ENCODE measurements at regions not wholly inside any gene's neighbourhood (a gene's known extent, or its start where the extent isn't known, plus 50 kb on each side); places are given as distances from the start of the nearest gene placed in this dataset.

DNA sequence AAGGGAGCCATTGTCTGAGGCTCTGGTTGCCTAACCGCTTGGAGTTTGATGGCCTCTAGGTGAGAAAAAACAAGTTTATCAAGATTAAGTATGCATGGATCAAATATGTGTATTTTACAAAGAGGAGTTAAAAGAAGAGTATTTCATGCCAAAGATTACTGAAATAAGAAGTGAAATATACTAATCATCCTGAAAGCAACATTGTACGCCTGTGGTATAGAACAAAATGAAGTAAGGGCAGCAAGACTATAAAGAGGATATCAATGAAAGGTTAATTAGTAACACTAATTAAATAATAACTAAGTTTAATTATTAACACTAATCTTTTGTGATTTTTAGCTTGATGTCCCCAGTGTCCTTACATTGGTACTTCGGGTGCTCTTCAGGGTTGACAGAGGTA, 276.7 kb downstream of the CALCRL start:
- TF ChIP-seq, protein P1, sequence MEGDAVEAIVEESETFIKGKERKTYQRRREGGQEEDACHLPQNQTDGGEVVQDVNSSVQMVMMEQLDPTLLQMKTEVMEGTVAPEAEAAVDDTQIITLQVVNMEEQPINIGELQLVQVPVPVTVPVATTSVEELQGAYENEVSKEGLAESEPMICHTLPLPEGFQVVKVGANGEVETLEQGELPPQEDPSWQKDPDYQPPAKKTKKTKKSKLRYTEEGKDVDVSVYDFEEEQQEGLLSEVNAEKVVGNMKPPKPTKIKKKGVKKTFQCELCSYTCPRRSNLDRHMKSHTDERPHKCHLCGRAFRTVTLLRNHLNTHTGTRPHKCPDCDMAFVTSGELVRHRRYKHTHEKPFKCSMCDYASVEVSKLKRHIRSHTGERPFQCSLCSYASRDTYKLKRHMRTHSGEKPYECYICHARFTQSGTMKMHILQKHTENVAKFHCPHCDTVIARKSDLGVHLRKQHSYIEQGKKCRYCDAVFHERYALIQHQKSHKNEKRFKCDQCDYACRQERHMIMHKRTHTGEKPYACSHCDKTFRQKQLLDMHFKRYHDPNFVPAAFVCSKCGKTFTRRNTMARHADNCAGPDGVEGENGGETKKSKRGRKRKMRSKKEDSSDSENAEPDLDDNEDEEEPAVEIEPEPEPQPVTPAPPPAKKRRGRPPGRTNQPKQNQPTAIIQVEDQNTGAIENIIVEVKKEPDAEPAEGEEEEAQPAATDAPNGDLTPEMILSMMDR (IDR thresholded peaks at IDR 0.05): no peak
- TF ChIP-seq POLR2A (IDR thresholded peaks at IDR 0.05): no peak
- TF ChIP-seq POLR2AphosphoS5 (IDR thresholded peaks at IDR 0.05): no peak

All from suprapubic skin (tissue), 4 donors.